Fibroblast of lung (primary cell): ENCODE measurements at regions not wholly inside any gene's neighbourhood (a gene's known extent, or its start where the extent isn't known, plus 50 kb on each side); places are given as distances from the start of the nearest gene placed in this dataset.

Experiments used
- EZH2 ChIP-seq: IDR thresholded peaks from 2 replicates; pipeline ENCODE4 v1.5.1; 2012; ENCODE audit warnings: low read length, control low read depth, mild to moderate bottlenecking; ENCODE audit errors: missing control alignments
- TF ChIP-seq, protein P1 (sequence below), 2 donors: IDR thresholded peaks in 1 of 2; conservative IDR thresholded peaks in 1 of 2; 1 replicate in 1 of 2; 2 replicates in 1 of 2; pipeline ENCODE4 v1.5.1; 2011 to 2012; ENCODE audit warnings: low read length in 2 of 2, control low read depth in 1 of 2, inconsistent platforms in 1 of 2, low read depth in 1 of 2, mild to moderate bottlenecking in 1 of 2

GRCh38 chr18:55105873-55106272 lies 146.6 kb upstream of the CCDC68 start:
- TF ChIP-seq EZH2: no peak
- TF ChIP-seq, protein P1, sequence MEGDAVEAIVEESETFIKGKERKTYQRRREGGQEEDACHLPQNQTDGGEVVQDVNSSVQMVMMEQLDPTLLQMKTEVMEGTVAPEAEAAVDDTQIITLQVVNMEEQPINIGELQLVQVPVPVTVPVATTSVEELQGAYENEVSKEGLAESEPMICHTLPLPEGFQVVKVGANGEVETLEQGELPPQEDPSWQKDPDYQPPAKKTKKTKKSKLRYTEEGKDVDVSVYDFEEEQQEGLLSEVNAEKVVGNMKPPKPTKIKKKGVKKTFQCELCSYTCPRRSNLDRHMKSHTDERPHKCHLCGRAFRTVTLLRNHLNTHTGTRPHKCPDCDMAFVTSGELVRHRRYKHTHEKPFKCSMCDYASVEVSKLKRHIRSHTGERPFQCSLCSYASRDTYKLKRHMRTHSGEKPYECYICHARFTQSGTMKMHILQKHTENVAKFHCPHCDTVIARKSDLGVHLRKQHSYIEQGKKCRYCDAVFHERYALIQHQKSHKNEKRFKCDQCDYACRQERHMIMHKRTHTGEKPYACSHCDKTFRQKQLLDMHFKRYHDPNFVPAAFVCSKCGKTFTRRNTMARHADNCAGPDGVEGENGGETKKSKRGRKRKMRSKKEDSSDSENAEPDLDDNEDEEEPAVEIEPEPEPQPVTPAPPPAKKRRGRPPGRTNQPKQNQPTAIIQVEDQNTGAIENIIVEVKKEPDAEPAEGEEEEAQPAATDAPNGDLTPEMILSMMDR (conservative IDR thresholded peaks at IDR 0.05 in 1 of 2, IDR thresholded peaks at IDR 0.05 in 1 of 2; ENCODE audit: low read depth in 1 of 2, low read length in 2 of 2): no peak
